IMR-90 (cell line): ENCODE measurements at regions not wholly inside any gene's neighbourhood (a gene's known extent, or its start where the extent isn't known, plus 50 kb on each side); places are given as distances from the start of the nearest gene placed in this dataset.

Experiments used
- ATAC-seq: fragments of 200-7000 bp; cut with Tn5 transposase; 2 replicates; pipeline ENCODE4 v1.9.1; 2020; ENCODE audit warnings: low read depth, mild to moderate bottlenecking, moderate library complexity
- BruUV-seq: library from RNA; stranded (reverse); fragments of 400-500 nt; replicated peaks from 2 replicates; lab custom pipeline; 2021; lab: Mats Ljungman, UMichigan
- CTCF ChIA-PET: fragments of 300-600 bp; formaldehyde crosslinking; extraction: SDS; loops from one replicate; lab custom pipeline; 2021; ENCODE audit warnings: antibody characterized with exemption; lab: Yijun Ruan, JAX
- POLR2A ChIA-PET: fragments of 300-600 bp; sonication (Branson Sonifier 250); formaldehyde crosslinking; loops from one replicate; lab custom pipeline; 2022; ENCODE audit warnings: antibody characterized with exemption; ENCODE audit not compliant: unreplicated experiment; lab: Charles Lee
- DNase-seq: peaks from one replicate; pipeline ENCODE4 v3.0.0; 2013
- H2AFZ ChIP-seq: replicated peaks from 2 replicates; pipeline ENCODE3; 2013; ENCODE audit warnings: low read length, mild to moderate bottlenecking; ENCODE audit not compliant: poor library complexity
- H2AK5ac ChIP-seq: 2 replicates; pipeline ENCODE4 v1.6.1; 2013; ENCODE audit warnings: low read depth, low read length, inconsistent platforms
- H2AK9ac ChIP-seq: replicated peaks from 2 replicates; pipeline ENCODE3; 2013; ENCODE audit warnings: mild to moderate bottlenecking, low read depth, low read length, moderate library complexity; ENCODE audit not compliant: poor library complexity
- H2BK120ac ChIP-seq: 2 replicates; pipeline ENCODE4 v1.6.1; 2013; ENCODE audit warnings: low read depth, low read length, inconsistent platforms
- H2BK15ac ChIP-seq: 3 replicates; pipeline ENCODE4 v1.6.1; 2013; ENCODE audit warnings: low read depth, low read length, inconsistent platforms
- H2BK20ac ChIP-seq: 2 replicates; pipeline ENCODE4 v1.6.1; 2013; ENCODE audit warnings: low read depth, mild to moderate bottlenecking, inconsistent platforms, low read length, moderate library complexity
- H2BK5ac ChIP-seq: 2 replicates; pipeline ENCODE4 v1.6.1; 2013; ENCODE audit warnings: mild to moderate bottlenecking, low read depth, low read length, inconsistent platforms; ENCODE audit not compliant: poor library complexity, severe bottlenecking
- H3K14ac ChIP-seq: replicated peaks from 2 replicates; pipeline ENCODE4 v1.6.1; 2013; ENCODE audit warnings: low read depth, low read length, inconsistent platforms
- H3K18ac ChIP-seq: 2 replicates; pipeline ENCODE4 v1.6.1; 2013; ENCODE audit warnings: low read depth, low read length, control low read depth
- H3K23ac ChIP-seq: 2 replicates; pipeline ENCODE4 v1.6.1; 2013; ENCODE audit warnings: low read depth, low read length, inconsistent platforms
- H3K27ac ChIP-seq: 2 replicates; pipeline ENCODE4 v1.5.1; 2013; ENCODE audit warnings: mild to moderate bottlenecking, control low read depth, low read length; ENCODE audit not compliant: insufficient read depth
- H3K27me3 ChIP-seq: 2 replicates; pipeline ENCODE4 v1.6.1; 2013; ENCODE audit warnings: low read length; ENCODE audit not compliant: control insufficient read depth, insufficient read depth
- H3K36me3 ChIP-seq: 2 replicates; pipeline ENCODE4 v1.6.1; 2013; ENCODE audit warnings: low read length, mixed read lengths; ENCODE audit not compliant: control insufficient read depth, insufficient read depth
- H3K4ac ChIP-seq: 2 replicates; pipeline ENCODE4 v1.6.1; 2013; ENCODE audit warnings: low read depth, low read length, inconsistent platforms
- H3K4me1 ChIP-seq: 2 replicates; pipeline ENCODE4 v1.6.1; 2013; ENCODE audit warnings: low read length, mixed read lengths; ENCODE audit not compliant: control insufficient read depth, insufficient read depth
- H3K4me2 ChIP-seq: 2 replicates; pipeline ENCODE4 v1.6.1; 2013; ENCODE audit warnings: low read depth, mild to moderate bottlenecking, control low read depth, low read length, moderate library complexity
- H3K4me3 ChIP-seq: 2 replicates; pipeline ENCODE4 v1.5.1; 2013; ENCODE audit warnings: low read depth, mild to moderate bottlenecking, control low read depth, low read length, moderate library complexity; ENCODE audit not compliant: insufficient read depth
- H3K56ac ChIP-seq: 2 replicates; pipeline ENCODE4 v1.6.1; 2013; ENCODE audit warnings: low read length, inconsistent platforms; ENCODE audit not compliant: insufficient read depth; ENCODE audit errors: extremely low read depth
- H3K79me1 ChIP-seq, 2 experiments: 2 replicates each; pipeline ENCODE4 v1.6.1; 2013; ENCODE audit warnings: low read length in 2 of 2, inconsistent platforms in 1 of 2, low read depth in 1 of 2
- H3K9ac ChIP-seq: 2 replicates; pipeline ENCODE4 v1.6.1; 2013; ENCODE audit warnings: low read depth, low read length, control low read depth
- H3K9me1 ChIP-seq: 2 replicates; pipeline ENCODE4 v1.6.1; 2013; ENCODE audit warnings: low read length, inconsistent platforms; ENCODE audit not compliant: insufficient read depth
- H3K9me3 ChIP-seq: 2 replicates; pipeline ENCODE4 v1.6.1; 2013; ENCODE audit warnings: low read length; ENCODE audit not compliant: control insufficient read depth, insufficient read depth
- H4K20me1 ChIP-seq: 2 replicates; pipeline ENCODE4 v1.6.1; 2013; ENCODE audit warnings: low read length, inconsistent platforms; ENCODE audit not compliant: insufficient read depth
- H4K5ac ChIP-seq: 2 replicates; pipeline ENCODE4 v1.6.1; 2013; ENCODE audit warnings: mild to moderate bottlenecking, low read depth, low read length, control low read depth
- H4K8ac ChIP-seq, 2 experiments: 2 replicates each; pipeline ENCODE4 v1.6.1; 2013; ENCODE audit warnings: low read depth in 2 of 2, low read length in 2 of 2, control low read depth in 1 of 2, inconsistent platforms in 1 of 2
- H4K91ac ChIP-seq: 2 replicates; pipeline ENCODE4 v1.6.1; 2013; ENCODE audit warnings: low read depth, low read length, inconsistent platforms; ENCODE audit not compliant: insufficient read depth
- CHD1 ChIP-seq: IDR thresholded peaks from 2 replicates; pipeline ENCODE4 v1.6.1; 2012; ENCODE audit warnings: low read depth, low read length, improper control_type of control experiment
- CTCF ChIP-seq: conservative IDR thresholded peaks from 2 replicates; pipeline ENCODE4 v1.5.1; 2012; ENCODE audit warnings: mild to moderate bottlenecking, low read depth, low read length, improper control_type of control experiment
- WGBS, 2 experiments: methylation state at CpG; one replicate each; pipeline versions ENCODE4 v1.1.5 to v1.1.7; 2013; ENCODE audit warnings: missing lambda C conversion rate in 2 of 2; ENCODE audit not compliant: insufficient read length in 1 of 2; ENCODE audit errors: extremely low coverage in 2 of 2; 5-methylcytosine and 5-hydroxymethylcytosine counted together
- dilution Hi-C: fragments of 300-500 bp; cut with HindIII; formaldehyde crosslinking; loops from one replicate; pipeline ENCODE4 v1.14.3; 2018; ENCODE audit warnings: low sequenced_read_pairs; ENCODE audit not compliant: unreplicated experiment
- in situ Hi-C: fragments of 300-500 bp; cut with MboI; formaldehyde crosslinking; loops from 3 replicates; pipeline ENCODE4 v1.14.3; 2019; ENCODE audit warnings: low sequenced_read_pairs, inconsistent platforms, mixed read lengths
- intact Hi-C: fragments of 100-400 bp; cut with micrococcal nuclease; formaldehyde crosslinking; loops from 2 replicates; pipeline ENCODE4 v1.10.0; 2022

DNA sequence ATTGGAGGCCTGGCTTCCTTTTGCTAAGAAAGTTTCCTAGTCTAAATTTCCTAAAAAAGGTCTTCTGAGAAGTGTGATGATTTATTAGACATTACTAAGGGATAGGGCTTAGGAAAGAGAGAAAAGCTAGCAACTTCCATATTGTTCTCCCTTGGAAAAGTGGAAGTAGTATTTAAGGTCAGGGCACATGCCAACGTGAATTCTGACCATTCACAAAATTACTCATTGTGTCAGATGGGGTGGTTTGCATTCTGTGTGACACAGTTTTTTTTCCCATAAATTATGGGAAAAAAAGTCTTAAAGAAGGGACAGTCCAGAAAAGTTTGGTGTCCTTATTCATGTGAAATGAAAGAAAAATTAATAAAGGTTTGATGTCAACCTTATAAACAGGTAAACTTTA lies 110.0 kb upstream of the ARRDC3 start:
- Histone ChIP-seq H2BK20ac (no peak overlapping the region), H3K23ac (no peak overlapping the region), H3K36me3 (no peaks in the 10 kb centered on the region), H3K9me1 (no peaks in the 10 kb centered on the region), H2AK5ac (no peak overlapping the region), H3K27ac (no peak overlapping the region), H2BK15ac (no peak overlapping the region), H3K9me3 (no peaks in the 10 kb centered on the region), H3K56ac (no peak overlapping the region), H3K27me3 (no peaks in the 10 kb centered on the region), H3K4me1 (no peaks in the 10 kb centered on the region), H3K9ac (no peak overlapping the region), H3K14ac (no peak overlapping the region), H3K4me3 (no peak overlapping the region), H4K5ac (no peak overlapping the region), H2AK9ac (no peak overlapping the region), H4K91ac (no peak overlapping the region), H2AFZ (no peak overlapping the region), H3K4ac (no peak overlapping the region), H3K79me1 (no peaks in the 10 kb centered on the region), H2BK120ac (no peak overlapping the region), H4K20me1 (no peaks in the 10 kb centered on the region), H2BK5ac (no peak overlapping the region), H3K18ac (no peak overlapping the region), H4K8ac (no peak overlapping the region), H3K4me2 (no peak overlapping the region)
- in situ Hi-C loops, result no loop called here
- POLR2A ChIA-PET, result no interaction called here
- CTCF ChIA-PET, result interaction anchor here (0.6 kb wide), 1 partner anchor 21 kb away, joined by 5 read pairs; no protein-coding TSS in a partner anchor
- ATAC-seq, result no peak
- TF ChIP-seq CHD1, result no peak
- TF ChIP-seq CTCF, result no peak
- BruUV-seq, result no TSS peak
- DNase-seq, result no peak
- no CpG with 5 or more reads among the region's 1 CpG for WGBS, 2 experiments
- intact Hi-C loops, result no loop called here
- dilution Hi-C loops, result no loop called here
